HepG2 (cell line): ENCODE measurements at regions not wholly inside any gene's neighbourhood (a gene's known extent, or its start where the extent isn't known, plus 50 kb on each side); places are given as distances from the start of the nearest gene placed in this dataset.

Experiments used
- KDM1A ChIP-seq: IDR thresholded peaks from 2 replicates; pipeline ENCODE4 v1.6.1; 2016; ENCODE audit warnings: missing compliant biosample characterization
- PAF1 ChIP-seq: IDR thresholded peaks from 2 replicates; pipeline ENCODE4 v1.6.1; 2016; ENCODE audit warnings: missing genetic modification reagents, missing compliant biosample characterization
- PHF5A ChIP-seq: IDR thresholded peaks from one replicate; pipeline ENCODE4 v1.6.1; 2018; ENCODE audit warnings: low read depth, missing genetic modification reagents; ENCODE audit not compliant: unreplicated experiment
- PRDM4 ChIP-seq: sonication (generic); formaldehyde crosslinking; IDR thresholded peaks from 2 replicates; pipeline ENCODE4 v1.9.0; 2021; ENCODE audit warnings: missing genetic modification reagents, borderline replicate concordance
- ZBTB43 ChIP-seq: sonication (generic); formaldehyde crosslinking; conservative IDR thresholded peaks from 2 replicates; pipeline ENCODE4 v1.4.0; 2020; ENCODE audit warnings: missing genetic modification reagents
- ZNF609 ChIP-seq: sonication (generic); formaldehyde crosslinking; IDR thresholded peaks from 2 replicates; pipeline ENCODE4 v1.4.0; 2020; ENCODE audit warnings: mild to moderate bottlenecking, missing genetic modification reagents, borderline replicate concordance
- TF ChIP-seq, protein P1 (sequence below): sonication (generic); formaldehyde crosslinking; IDR thresholded peaks from 2 replicates; pipeline ENCODE4 v1.4.0; 2020; ENCODE audit warnings: missing genetic modification reagents
- TF ChIP-seq, protein P2 (sequence below): sonication (generic); formaldehyde crosslinking; IDR thresholded peaks from 2 replicates; pipeline ENCODE4 v1.4.0; 2020; ENCODE audit warnings: missing genetic modification reagents, borderline replicate concordance

DNA sequence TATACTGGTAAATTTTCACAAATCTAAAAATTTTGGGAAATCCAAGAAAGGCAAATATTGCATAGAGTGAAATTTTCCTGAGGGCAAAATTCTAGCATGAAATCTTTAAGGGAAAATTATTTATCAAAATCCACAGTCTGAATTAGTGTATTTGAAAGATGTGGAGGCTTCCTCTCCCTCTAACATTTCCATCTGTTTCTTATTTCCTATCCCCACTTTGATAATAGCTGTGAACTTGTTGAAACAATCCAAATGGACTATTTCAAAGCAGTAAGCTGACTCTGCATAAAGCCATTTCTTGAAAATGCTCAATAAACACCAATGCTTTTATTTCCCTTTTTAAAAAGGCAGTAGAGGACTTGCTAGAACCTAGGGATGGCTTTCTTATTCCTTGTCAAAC, 107.3 kb upstream of the PABPC4L start (continued):
- TF ChIP-seq ZBTB43 (CRISPR knock-in tag), result no peak
- TF ChIP-seq PHF5A (CRISPR knock-in tag), result no peak
- no peak for TF ChIP-seq PAF1
- no peak for TF ChIP-seq PRDM4 (CRISPR knock-in tag)
- TF ChIP-seq ZNF609 (CRISPR knock-in tag), result no peak
- TF ChIP-seq, protein P1, sequence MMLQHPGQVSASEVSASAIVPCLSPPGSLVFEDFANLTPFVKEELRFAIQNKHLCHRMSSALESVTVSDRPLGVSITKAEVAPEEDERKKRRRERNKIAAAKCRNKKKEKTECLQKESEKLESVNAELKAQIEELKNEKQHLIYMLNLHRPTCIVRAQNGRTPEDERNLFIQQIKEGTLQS, result no peak
- TF ChIP-seq, protein P2, sequence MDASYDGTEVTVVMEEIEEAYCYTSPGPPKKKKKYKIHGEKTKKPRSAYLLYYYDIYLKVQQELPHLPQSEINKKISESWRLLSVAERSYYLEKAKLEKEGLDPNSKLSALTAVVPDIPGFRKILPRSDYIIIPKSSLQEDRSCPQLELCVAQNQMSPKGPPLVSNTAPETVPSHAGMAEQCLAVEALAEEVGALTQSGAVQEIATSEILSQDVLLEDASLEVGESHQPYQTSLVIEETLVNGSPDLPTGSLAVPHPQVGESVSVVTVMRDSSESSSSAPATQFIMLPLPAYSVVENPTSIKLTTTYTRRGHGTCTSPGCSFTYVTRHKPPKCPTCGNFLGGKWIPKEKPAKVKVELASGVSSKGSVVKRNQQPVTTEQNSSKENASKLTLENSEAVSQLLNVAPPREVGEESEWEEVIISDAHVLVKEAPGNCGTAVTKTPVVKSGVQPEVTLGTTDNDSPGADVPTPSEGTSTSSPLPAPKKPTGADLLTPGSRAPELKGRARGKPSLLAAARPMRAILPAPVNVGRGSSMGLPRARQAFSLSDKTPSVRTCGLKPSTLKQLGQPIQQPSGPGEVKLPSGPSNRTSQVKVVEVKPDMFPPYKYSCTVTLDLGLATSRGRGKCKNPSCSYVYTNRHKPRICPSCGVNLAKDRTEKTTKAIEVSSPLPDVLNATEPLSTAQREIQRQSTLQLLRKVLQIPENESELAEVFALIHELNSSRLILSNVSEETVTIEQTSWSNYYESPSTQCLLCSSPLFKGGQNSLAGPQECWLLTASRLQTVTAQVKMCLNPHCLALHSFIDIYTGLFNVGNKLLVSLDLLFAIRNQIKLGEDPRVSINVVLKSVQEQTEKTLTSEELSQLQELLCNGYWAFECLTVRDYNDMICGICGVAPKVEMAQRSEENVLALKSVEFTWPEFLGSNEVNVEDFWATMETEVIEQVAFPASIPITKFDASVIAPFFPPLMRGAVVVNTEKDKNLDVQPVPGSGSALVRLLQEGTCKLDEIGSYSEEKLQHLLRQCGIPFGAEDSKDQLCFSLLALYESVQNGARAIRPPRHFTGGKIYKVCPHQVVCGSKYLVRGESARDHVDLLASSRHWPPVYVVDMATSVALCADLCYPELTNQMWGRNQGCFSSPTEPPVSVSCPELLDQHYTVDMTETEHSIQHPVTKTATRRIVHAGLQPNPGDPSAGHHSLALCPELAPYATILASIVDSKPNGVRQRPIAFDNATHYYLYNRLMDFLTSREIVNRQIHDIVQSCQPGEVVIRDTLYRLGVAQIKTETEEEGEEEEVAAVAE, result no peak
- TF ChIP-seq KDM1A (CRISPR knock-in tag), result no peak
